Muscle of leg (tissue), 3 donors: ENCODE measurements at regions not wholly inside any gene's neighbourhood (a gene's known extent, or its start where the extent isn't known, plus 50 kb on each side); places are given as distances from the start of the nearest gene placed in this dataset.

Experiments used
- DNase-seq: peaks from one replicate; pipeline ENCODE4 v3.0.0; 2013
- H3K27ac ChIP-seq: one replicate; pipeline ENCODE4 v1.5.1; 2013; ENCODE audit warnings: mild to moderate bottlenecking, low read length, control low read depth
- H3K27me3 ChIP-seq: one replicate; pipeline ENCODE4 v1.6.1; 2013; ENCODE audit warnings: low read length; ENCODE audit not compliant: control insufficient read depth, insufficient read depth
- H3K36me3 ChIP-seq: one replicate; pipeline ENCODE4 v1.6.1; 2013; ENCODE audit warnings: low read length; ENCODE audit not compliant: control insufficient read depth, insufficient read depth
- H3K4me1 ChIP-seq: one replicate; pipeline ENCODE4 v1.6.1; 2013; ENCODE audit warnings: low read length; ENCODE audit not compliant: control insufficient read depth, insufficient read depth
- H3K4me3 ChIP-seq: one replicate; pipeline ENCODE4 v1.5.1; 2013; ENCODE audit warnings: low read length, control low read depth
- H3K9me3 ChIP-seq: replicated peaks from 2 replicates; pipeline ENCODE4 v1.6.1; 2013; ENCODE audit warnings: low read depth, low read length; ENCODE audit not compliant: control insufficient read depth
- WGBS: methylation state at CpG from one replicate; pipeline ENCODE4 v1.1.5; 2013; ENCODE audit warnings: missing lambda C conversion rate; ENCODE audit not compliant: insufficient coverage; 5-methylcytosine and 5-hydroxymethylcytosine counted together

- WGBS, result 19% methylated on average over 33 of the region's 45 CpGs
- H3K36me3 ChIP-seq, result no peaks in the 10 kb centered on the region
- peak; percentile 30 for DNase-seq
- H3K4me1 ChIP-seq, result peaks cover 21% of the 10 kb centered on the region
- no peak overlapping the region for H3K4me3 ChIP-seq
- peaks cover 23% of the 10 kb centered on the region for H3K27me3 ChIP-seq
- no peak overlapping the region for H3K27ac ChIP-seq
- H3K9me3 ChIP-seq, result peaks cover 2% of the 10 kb centered on the region
These were observed 144.9 kb downstream of the BARX1 start for GRCh38 chr9:93810028-93810971.

GRCh38 chr9:93809204-93809940, 145.8 kb downstream of the BARX1 start:
- no peak overlapping the region for H3K4me3 ChIP-seq
- H3K9me3 ChIP-seq, result peaks cover 2% of the 10 kb centered on the region
- peaks cover 19% of the 10 kb centered on the region for H3K4me1 ChIP-seq
- H3K27me3 ChIP-seq, result peaks cover 23% of the 10 kb centered on the region
- H3K36me3 ChIP-seq, result no peaks in the 10 kb centered on the region
- H3K27ac ChIP-seq, result no peak overlapping the region
- whole genome bisulfite sequencing, result 81% methylated on average over 8 of the region's 12 CpGs
- DNase-seq, result no peak

DNA sequence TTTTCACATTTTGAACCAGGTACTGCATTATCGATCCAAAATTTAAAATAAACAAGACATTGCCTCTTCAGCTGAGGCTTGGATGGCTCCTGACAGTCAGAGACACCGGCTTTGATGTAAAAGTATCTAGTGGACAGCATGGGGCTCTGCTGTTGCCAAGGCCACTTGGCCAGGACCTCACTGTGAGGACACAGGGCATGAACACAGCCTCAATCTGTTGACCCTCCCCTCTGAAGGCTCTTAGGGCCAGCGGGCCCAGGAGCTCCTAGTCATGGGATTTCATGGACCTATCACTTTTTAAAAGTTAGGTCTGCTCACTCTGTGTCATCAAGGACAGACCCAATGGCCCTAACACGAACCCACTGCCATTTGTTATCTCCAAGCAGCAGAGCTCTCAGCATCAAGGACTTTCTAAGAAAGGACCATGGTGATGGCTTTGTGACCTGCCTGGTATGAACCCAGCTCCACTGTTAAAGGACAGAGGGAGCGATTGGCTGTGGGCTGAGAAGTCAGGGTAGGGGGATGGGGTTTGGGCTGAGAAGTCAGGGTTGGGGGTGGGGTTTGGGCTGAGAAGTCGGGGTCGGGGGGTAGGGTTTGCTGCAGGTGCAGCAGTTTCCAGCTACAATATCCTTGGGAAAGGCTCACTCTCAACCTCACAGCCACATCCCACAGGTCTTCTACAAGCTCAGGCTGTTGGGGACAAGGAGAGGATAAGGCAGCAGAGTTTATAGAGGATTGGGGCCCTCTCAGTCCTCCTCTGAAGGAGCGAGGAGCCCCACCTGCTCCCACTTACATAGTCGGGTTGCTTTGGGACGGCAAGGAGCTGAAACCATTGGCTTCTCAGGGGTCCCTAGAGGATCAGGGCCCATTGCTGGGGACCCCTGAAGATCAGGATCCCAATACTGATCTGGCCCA, 146.8 kb downstream of the BARX1 start:
- WGBS, result 77% methylated on average over 3 of the region's 10 CpGs
- H3K9me3 ChIP-seq, result peaks cover 2% of the 10 kb centered on the region
- no peaks in the 10 kb centered on the region for H3K36me3 ChIP-seq
- no peak overlapping the region for H3K27ac ChIP-seq
- DNase-seq, result no peak
- no peak overlapping the region for H3K4me3 ChIP-seq
- peaks cover 21% of the 10 kb centered on the region for H3K27me3 ChIP-seq
- peaks cover 18% of the 10 kb centered on the region for H3K4me1 ChIP-seq

DNA sequence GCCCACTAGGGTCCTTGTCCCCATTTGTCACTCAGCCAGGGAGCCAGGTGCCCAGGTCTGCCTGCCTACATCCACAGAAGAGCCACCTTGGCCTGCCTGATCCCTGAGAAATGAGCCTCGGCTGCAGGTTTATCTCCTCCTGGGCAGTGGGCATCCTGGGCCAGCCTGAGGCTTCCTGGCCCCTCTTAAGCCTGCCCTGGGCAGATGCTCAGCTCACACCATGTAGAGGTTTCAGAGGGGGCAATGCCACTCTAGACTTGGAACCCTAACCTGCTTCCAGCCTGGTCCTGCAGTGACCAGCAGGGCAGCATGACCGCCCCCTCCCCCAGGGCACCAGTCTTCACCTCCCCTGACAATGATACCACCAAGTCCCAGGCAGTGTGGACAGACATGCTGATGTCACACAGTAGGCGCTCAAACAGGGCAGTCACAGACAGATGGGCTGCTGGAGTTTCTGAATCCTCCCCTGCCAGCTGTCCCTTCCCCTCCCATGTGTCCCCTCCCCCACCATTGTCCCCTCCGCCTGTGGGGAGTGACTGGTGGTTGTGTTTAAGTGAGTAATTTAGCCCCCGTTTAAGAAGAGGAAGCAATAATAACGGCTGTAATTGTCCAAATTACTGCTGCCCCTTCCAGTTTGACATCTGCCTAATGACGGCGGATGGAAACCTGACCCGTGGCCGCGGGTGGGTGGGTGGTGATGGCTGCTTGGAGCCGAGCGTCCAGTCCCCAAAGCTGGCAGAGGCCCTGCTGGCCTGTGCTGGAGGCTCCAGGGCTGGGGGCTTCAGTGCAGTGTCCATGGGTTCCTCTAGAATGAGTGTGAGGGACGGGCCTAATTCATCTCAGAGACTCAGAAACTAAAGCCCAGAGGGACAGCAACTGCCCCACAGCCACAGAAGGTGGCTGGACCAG, 147.7 kb downstream of the BARX1 start:
- no peak for DNase-seq
- H3K27me3 ChIP-seq, result peaks cover 17% of the 10 kb centered on the region
- H3K36me3 ChIP-seq, result no peaks in the 10 kb centered on the region
- peaks cover 18% of the 10 kb centered on the region for H3K4me1 ChIP-seq
- WGBS, result 31% methylated on average over 10 of the region's 14 CpGs
- H3K27ac ChIP-seq, result no peak overlapping the region
- no peak overlapping the region for H3K4me3 ChIP-seq
- H3K9me3 ChIP-seq, result peaks cover 2% of the 10 kb centered on the region

DNA sequence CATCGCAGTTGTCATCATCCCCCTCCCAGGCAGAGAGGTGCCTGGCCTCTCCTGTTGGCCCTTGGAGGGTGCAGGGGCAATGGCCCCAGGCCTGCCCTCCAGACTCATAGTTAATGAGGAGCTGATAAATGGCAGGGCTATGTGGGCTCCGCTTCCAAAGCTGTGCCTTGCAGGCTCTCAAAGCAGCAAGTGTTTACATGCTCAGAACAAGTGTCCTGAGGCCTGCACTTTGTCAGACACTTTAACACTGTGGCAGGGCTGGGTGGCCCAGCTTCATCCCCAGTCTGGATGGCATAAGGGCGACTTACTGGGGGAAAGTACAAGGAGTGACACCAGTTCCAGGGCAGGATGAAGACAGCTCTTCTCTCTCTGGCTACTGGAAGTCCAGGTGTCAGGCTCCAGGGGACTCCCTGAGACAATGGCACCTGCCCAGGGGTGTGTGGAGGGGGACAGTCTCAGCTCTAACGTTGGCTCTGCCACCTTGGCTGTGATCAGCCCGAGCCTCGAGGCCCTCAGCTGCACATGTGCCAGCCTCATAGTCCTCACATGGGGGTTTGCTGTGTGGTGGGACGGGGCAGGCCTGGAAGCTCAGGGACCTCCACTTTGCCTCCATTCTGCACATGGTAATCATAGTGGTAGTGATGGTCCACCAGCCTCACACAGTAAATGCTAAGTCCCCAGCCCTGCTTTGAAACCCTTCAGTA, 153.4 kb downstream of the BARX1 start:
- Histone ChIP-seq H3K36me3 (no peaks in the 10 kb centered on the region), H3K4me1 (no peaks in the 10 kb centered on the region), H3K4me3 (no peak overlapping the region), H3K27ac (no peak overlapping the region), H3K9me3 (no peaks in the 10 kb centered on the region), H3K27me3 (no peaks in the 10 kb centered on the region)
- DNase-seq, result no peak
- 68% methylated on average over 4 of the region's 7 CpGs for WGBS

- Histone ChIP-seq H3K36me3 (no peaks in the 10 kb centered on the region), H3K4me3 (no peak overlapping the region), H3K27ac (no peak overlapping the region), H3K9me3 (no peaks in the 10 kb centered on the region), H3K4me1 (no peaks in the 10 kb centered on the region), H3K27me3 (no peaks in the 10 kb centered on the region)
- 62% methylated on average over 3 of the region's 4 CpGs for WGBS
- no peak for DNase-seq
These were observed 154.0 kb downstream of the BARX1 start for GRCh38 chr9:93801120-93801519.

DNA sequence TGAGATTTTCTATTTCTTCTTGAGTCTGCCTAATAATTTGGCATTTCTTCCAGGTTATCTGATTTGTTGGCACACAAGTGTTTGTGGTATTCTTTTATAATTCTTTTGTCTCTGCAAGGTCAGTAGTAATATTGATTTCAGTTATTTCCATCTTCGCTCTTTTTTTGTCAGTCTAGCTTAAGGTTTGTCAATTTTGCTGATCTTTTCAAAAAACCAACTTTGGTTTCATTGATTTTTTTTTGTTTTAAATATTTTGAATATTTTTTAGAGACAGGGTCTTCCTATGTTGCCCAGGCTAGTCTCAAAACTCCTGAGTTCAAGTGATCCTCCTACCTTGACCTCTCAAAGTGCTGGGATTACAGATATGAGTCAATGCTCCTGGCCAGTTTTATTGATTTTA, 162.8 kb downstream of the BARX1 start:
- no peaks in the 10 kb centered on the region for H3K27me3 ChIP-seq
- H3K4me3 ChIP-seq, result no peak overlapping the region
- DNase-seq, result no peak
- no peaks in the 10 kb centered on the region for H3K36me3 ChIP-seq
- no CpG with 5 or more reads among the region's 1 CpG for WGBS
- no peaks in the 10 kb centered on the region for H3K4me1 ChIP-seq
- no peak overlapping the region for H3K27ac ChIP-seq
- no peaks in the 10 kb centered on the region for H3K9me3 ChIP-seq

GRCh38 chr9:93786204-93786603, 169.0 kb downstream of the BARX1 start:
- WGBS, result no CpG with 5 or more reads among the region's 2 CpGs
- H3K4me1 ChIP-seq, result no peaks in the 10 kb centered on the region
- peaks cover 2% of the 10 kb centered on the region for H3K9me3 ChIP-seq
- no peaks in the 10 kb centered on the region for H3K36me3 ChIP-seq
- H3K27me3 ChIP-seq, result no peaks in the 10 kb centered on the region
- no peak overlapping the region for H3K4me3 ChIP-seq
- DNase-seq, result no peak
- no peak overlapping the region for H3K27ac ChIP-seq

- DNase-seq, result no peak
- Histone ChIP-seq H3K27ac (no peak overlapping the region), H3K36me3 (no peaks in the 10 kb centered on the region), H3K9me3 (no peaks in the 10 kb centered on the region), H3K4me1 (no peaks in the 10 kb centered on the region), H3K27me3 (no peaks in the 10 kb centered on the region), H3K4me3 (no peak overlapping the region)
- WGBS, result 84% methylated on average over 8 of the region's 11 CpGs
These were observed 178.3 kb downstream of the BARX1 start for GRCh38 chr9:93776873-93777272.
